Trophoblast cell (in vitro differentiated cells and primary cell): ENCODE measurements at regions not wholly inside any gene's neighbourhood (a gene's known extent, or its start where the extent isn't known, plus 50 kb on each side); places are given as distances from the start of the nearest gene placed in this dataset.

Experiments
- DNase-seq, 2 donors: peaks; one replicate each; pipeline ENCODE4 v3.0.0-alpha.2; 2016
- H2AFZ ChIP-seq: 2 replicates; pipeline ENCODE4 v1.6.1; 2013; ENCODE audit warnings: low read length, moderate library complexity, mild to moderate bottlenecking; ENCODE audit not compliant: insufficient read depth, poor library complexity
- H2AK5ac ChIP-seq: 2 replicates; pipeline ENCODE4 v1.6.1; 2013; ENCODE audit warnings: mild to moderate bottlenecking, low read length
- H2BK120ac ChIP-seq: 2 replicates; pipeline ENCODE4 v1.6.1; 2013; ENCODE audit warnings: low read length, mild to moderate bottlenecking, moderate library complexity; ENCODE audit not compliant: insufficient read depth, poor library complexity
- H2BK12ac ChIP-seq: 2 replicates; pipeline ENCODE4 v1.6.1; 2013; ENCODE audit warnings: mild to moderate bottlenecking, low read length, moderate library complexity
- H2BK5ac ChIP-seq: 2 replicates; pipeline ENCODE4 v1.6.1; 2013; ENCODE audit warnings: low read length, low read depth, moderate library complexity, mild to moderate bottlenecking; ENCODE audit not compliant: poor library complexity
- H3K14ac ChIP-seq: 2 replicates; pipeline ENCODE4 v1.6.1; 2013; ENCODE audit warnings: mild to moderate bottlenecking, low read length
- H3K18ac ChIP-seq: 2 replicates; pipeline ENCODE4 v1.6.1; 2013; ENCODE audit warnings: mild to moderate bottlenecking, low read length
- H3K23ac ChIP-seq: 2 replicates; pipeline ENCODE4 v1.6.1; 2013; ENCODE audit warnings: low read length
- H3K27ac ChIP-seq: 2 replicates; pipeline ENCODE4 v1.5.1; 2013; ENCODE audit warnings: low read depth, mild to moderate bottlenecking, inconsistent platforms, low read length, moderate library complexity
- H3K27me3 ChIP-seq: 2 replicates; pipeline ENCODE4 v1.6.1; 2013; ENCODE audit warnings: inconsistent platforms, mild to moderate bottlenecking, low read length, moderate library complexity; ENCODE audit not compliant: insufficient read depth
- H3K36me3 ChIP-seq, 2 experiments: 1 replicate in 1 of 2; 2 replicates in 1 of 2; pipeline ENCODE4 v1.6.1; 2013; ENCODE audit warnings: low read length in 2 of 2, mild to moderate bottlenecking in 2 of 2, moderate library complexity in 1 of 2; ENCODE audit not compliant: insufficient read depth in 2 of 2, control insufficient read depth in 1 of 2
- H3K4ac ChIP-seq: 2 replicates; pipeline ENCODE4 v1.6.1; 2013; ENCODE audit warnings: low read depth, mild to moderate bottlenecking, low read length, moderate library complexity
- H3K4me1 ChIP-seq, 2 experiments: 1 replicate in 1 of 2; 2 replicates in 1 of 2; pipeline ENCODE4 v1.6.1; 2013; ENCODE audit warnings: low read length in 2 of 2, mild to moderate bottlenecking in 2 of 2, moderate library complexity in 1 of 2; ENCODE audit not compliant: insufficient read depth in 2 of 2, control insufficient read depth in 1 of 2
- H3K4me2 ChIP-seq: 2 replicates; pipeline ENCODE4 v1.6.1; 2013; ENCODE audit warnings: inconsistent platforms, mild to moderate bottlenecking, low read length, moderate library complexity
- H3K4me3 ChIP-seq: 2 replicates; pipeline ENCODE4 v1.5.1; 2013; ENCODE audit warnings: mild to moderate bottlenecking, low read depth, low read length, inconsistent platforms
- H3K79me1 ChIP-seq: one replicate; pipeline ENCODE4 v1.6.1; 2013; ENCODE audit warnings: low read length
- H3K79me2 ChIP-seq: 2 replicates; pipeline ENCODE4 v1.6.1; 2013; ENCODE audit warnings: low read length, mild to moderate bottlenecking; ENCODE audit not compliant: control insufficient read depth, insufficient read depth, poor library complexity
- H3K9ac ChIP-seq: 2 replicates; pipeline ENCODE4 v1.6.1; 2013; ENCODE audit warnings: mild to moderate bottlenecking, low read length
- H3K9me3 ChIP-seq: 2 replicates; pipeline ENCODE4 v1.6.1; 2013; ENCODE audit warnings: low read depth, mild to moderate bottlenecking, control low read depth, inconsistent platforms, low read length; ENCODE audit not compliant: insufficient read depth
- H4K12ac ChIP-seq: 2 replicates; pipeline ENCODE4 v1.6.1; 2013; ENCODE audit warnings: low read depth, mild to moderate bottlenecking, low read length, moderate library complexity
- H4K8ac ChIP-seq: 2 replicates; pipeline ENCODE4 v1.6.1; 2013; ENCODE audit warnings: low read depth, mild to moderate bottlenecking, low read length, moderate library complexity
- H4K91ac ChIP-seq: one replicate; pipeline ENCODE4 v1.6.1; 2013; ENCODE audit warnings: low read depth, mild to moderate bottlenecking, low read length, moderate library complexity
- WGBS: extraction: QIAGEN DNeasy Blood & Tissue Kit; methylation state at CpG from one replicate; pipeline ENCODE4 v1.1.7; 2013; ENCODE audit warnings: missing lambda C conversion rate; ENCODE audit not compliant: insufficient read length, insufficient coverage; ENCODE audit errors: extremely low coverage; 5-methylcytosine and 5-hydroxymethylcytosine counted together

GRCh38 chr7:84506151-84506550 is 311.6 kb upstream of the SEMA3A start:
- Histone ChIP-seq H3K36me3 (no peaks in the 10 kb centered on the region), H3K9me3 (no peaks in the 10 kb centered on the region), H2AFZ (no peak overlapping the region), H2BK120ac (no peak overlapping the region), H3K4me2 (no peak overlapping the region), H3K18ac (no peak overlapping the region), H2BK12ac (no peak overlapping the region), H3K23ac (no peak overlapping the region), H3K4me3 (no peak overlapping the region), H3K79me2 (no peaks in the 10 kb centered on the region), H2BK5ac (no peak overlapping the region), H3K4me1 (no peaks in the 10 kb centered on the region), H3K27me3 (no peaks in the 10 kb centered on the region), H3K9ac (no peak overlapping the region), H3K4ac (no peak overlapping the region), H4K91ac (no peak overlapping the region), H4K8ac (no peak overlapping the region), H3K27ac (no peak overlapping the region), H4K12ac (no peak overlapping the region), H3K79me1 (no peaks in the 10 kb centered on the region), H3K14ac (no peak overlapping the region), H2AK5ac (no peak overlapping the region)
- DNase-seq, result peak; percentile 58 to 81
- no CpG with 5 or more reads among the region's 1 CpG for WGBS

- Histone ChIP-seq H2BK5ac (no peak overlapping the region), H2BK120ac (no peak overlapping the region), H3K36me3 (no peaks in the 10 kb centered on the region), H2AFZ (no peak overlapping the region), H3K79me1 (no peaks in the 10 kb centered on the region), H4K91ac (no peak overlapping the region), H3K27ac (no peak overlapping the region), H2AK5ac (no peak overlapping the region), H3K4ac (no peak overlapping the region), H2BK12ac (no peak overlapping the region), H3K14ac (no peak overlapping the region), H3K4me1 (no peaks in the 10 kb centered on the region), H4K8ac (no peak overlapping the region), H3K4me2 (no peak overlapping the region), H4K12ac (no peak overlapping the region), H3K23ac (no peak overlapping the region), H3K18ac (no peak overlapping the region), H3K9me3 (no peaks in the 10 kb centered on the region), H3K9ac (no peak overlapping the region), H3K4me3 (no peak overlapping the region), H3K79me2 (no peaks in the 10 kb centered on the region), H3K27me3 (no peaks in the 10 kb centered on the region)
- WGBS, result no CpG with 5 or more reads among the region's 1 CpG
- DNase-seq, result no peak
These were observed 307.6 kb upstream of the SEMA3A start for GRCh38 chr7:84502239-84502638.

GRCh38 chr7:84497873-84498272 is 303.3 kb upstream of the SEMA3A start:
- Histone ChIP-seq H2AK5ac (no peak overlapping the region), H3K27ac (no peak overlapping the region), H4K91ac (no peak overlapping the region), H3K18ac (no peak overlapping the region), H3K9ac (no peak overlapping the region), H3K4me1 (no peaks in the 10 kb centered on the region), H3K36me3 (no peaks in the 10 kb centered on the region), H3K27me3 (no peaks in the 10 kb centered on the region), H3K4ac (no peak overlapping the region), H4K12ac (no peak overlapping the region), H2BK5ac (no peak overlapping the region), H2AFZ (no peak overlapping the region), H3K14ac (no peak overlapping the region), H3K4me3 (no peak overlapping the region), H2BK12ac (no peak overlapping the region), H4K8ac (no peak overlapping the region), H3K79me2 (no peaks in the 10 kb centered on the region), H3K9me3 (no peaks in the 10 kb centered on the region), H2BK120ac (no peak overlapping the region), H3K23ac (no peak overlapping the region), H3K4me2 (no peak overlapping the region), H3K79me1 (no peaks in the 10 kb centered on the region)
- no peak for DNase-seq
- no CpG with 5 or more reads among the region's 1 CpG for WGBS

GRCh38 chr7:84495128-84495527 is 300.5 kb upstream of the SEMA3A start:
- Histone ChIP-seq H3K4me3 (no peak overlapping the region), H3K4me1 (no peaks in the 10 kb centered on the region), H3K27me3 (no peaks in the 10 kb centered on the region), H2AFZ (no peak overlapping the region), H3K79me2 (no peaks in the 10 kb centered on the region), H4K8ac (no peak overlapping the region), H3K23ac (no peak overlapping the region), H3K27ac (no peak overlapping the region), H3K9ac (no peak overlapping the region), H3K4me2 (no peak overlapping the region), H3K4ac (no peak overlapping the region), H3K79me1 (no peaks in the 10 kb centered on the region), H2BK12ac (no peak overlapping the region), H2BK5ac (no peak overlapping the region), H3K14ac (no peak overlapping the region), H2BK120ac (no peak overlapping the region), H4K91ac (no peak overlapping the region), H3K36me3 (no peaks in the 10 kb centered on the region), H3K18ac (no peak overlapping the region), H2AK5ac (no peak overlapping the region), H3K9me3 (no peaks in the 10 kb centered on the region), H4K12ac (no peak overlapping the region)
- DNase-seq, result no peak
